ENCODE measurements at regions not wholly inside any gene's neighbourhood (a gene's known extent, or its start where the extent isn't known, plus 50 kb on each side); places are given as distances from the start of the nearest gene placed in this dataset.
A peak's percentile ranks its signal among the peaks of the same experiment; 100 is the strongest.

DNA sequence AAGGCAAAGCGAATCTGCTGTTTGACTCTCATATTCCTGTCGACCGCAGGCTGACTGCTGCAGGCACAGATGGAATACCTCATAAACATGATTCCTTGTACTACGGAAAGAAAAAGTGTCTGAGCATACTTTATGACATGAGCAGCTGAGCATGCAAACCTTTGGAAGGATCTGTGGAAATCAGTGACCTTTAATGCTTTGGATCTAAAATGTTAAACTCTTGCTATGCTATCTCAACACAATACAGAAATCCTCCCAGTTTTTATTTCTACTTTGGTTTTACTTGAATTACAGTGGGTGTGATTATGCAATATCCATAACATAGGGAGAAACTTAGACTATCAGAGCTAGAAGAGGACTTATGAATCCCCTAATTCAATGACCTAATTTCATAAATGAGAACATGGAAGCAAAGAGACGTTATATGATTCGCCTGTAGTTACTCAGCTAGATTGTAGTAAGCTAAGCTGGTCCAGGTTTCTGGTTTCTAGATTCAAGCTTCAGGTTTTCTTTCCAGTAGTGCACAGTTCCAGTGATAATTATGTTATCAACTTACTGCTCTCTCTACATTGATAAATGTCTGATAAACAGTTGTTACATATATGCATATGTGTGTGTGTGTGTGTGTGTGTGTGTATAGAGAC lies 127.6 kb upstream of the GBE1 start:
- TF ChIP-seq, protein P1, sequence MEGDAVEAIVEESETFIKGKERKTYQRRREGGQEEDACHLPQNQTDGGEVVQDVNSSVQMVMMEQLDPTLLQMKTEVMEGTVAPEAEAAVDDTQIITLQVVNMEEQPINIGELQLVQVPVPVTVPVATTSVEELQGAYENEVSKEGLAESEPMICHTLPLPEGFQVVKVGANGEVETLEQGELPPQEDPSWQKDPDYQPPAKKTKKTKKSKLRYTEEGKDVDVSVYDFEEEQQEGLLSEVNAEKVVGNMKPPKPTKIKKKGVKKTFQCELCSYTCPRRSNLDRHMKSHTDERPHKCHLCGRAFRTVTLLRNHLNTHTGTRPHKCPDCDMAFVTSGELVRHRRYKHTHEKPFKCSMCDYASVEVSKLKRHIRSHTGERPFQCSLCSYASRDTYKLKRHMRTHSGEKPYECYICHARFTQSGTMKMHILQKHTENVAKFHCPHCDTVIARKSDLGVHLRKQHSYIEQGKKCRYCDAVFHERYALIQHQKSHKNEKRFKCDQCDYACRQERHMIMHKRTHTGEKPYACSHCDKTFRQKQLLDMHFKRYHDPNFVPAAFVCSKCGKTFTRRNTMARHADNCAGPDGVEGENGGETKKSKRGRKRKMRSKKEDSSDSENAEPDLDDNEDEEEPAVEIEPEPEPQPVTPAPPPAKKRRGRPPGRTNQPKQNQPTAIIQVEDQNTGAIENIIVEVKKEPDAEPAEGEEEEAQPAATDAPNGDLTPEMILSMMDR (IDR thresholded peaks at IDR 0.05; ENCODE audit: insufficient read depth, low read length, severe bottlenecking), result no peak
- Histone ChIP-seq H3K36me3 (ENCODE audit: control insufficient read depth, insufficient read depth, low read length) (no peaks in the 10 kb centered on the region), H3K27me3 (ENCODE audit: control insufficient read depth, insufficient read depth, low read length) (no peaks in the 10 kb centered on the region), H3K4me3 (ENCODE audit: low read depth, low read length) (no peak overlapping the region)
- DNase-seq (ENCODE audit: low read depth) (no peak), FAIRE-seq (no peak)

DNA sequence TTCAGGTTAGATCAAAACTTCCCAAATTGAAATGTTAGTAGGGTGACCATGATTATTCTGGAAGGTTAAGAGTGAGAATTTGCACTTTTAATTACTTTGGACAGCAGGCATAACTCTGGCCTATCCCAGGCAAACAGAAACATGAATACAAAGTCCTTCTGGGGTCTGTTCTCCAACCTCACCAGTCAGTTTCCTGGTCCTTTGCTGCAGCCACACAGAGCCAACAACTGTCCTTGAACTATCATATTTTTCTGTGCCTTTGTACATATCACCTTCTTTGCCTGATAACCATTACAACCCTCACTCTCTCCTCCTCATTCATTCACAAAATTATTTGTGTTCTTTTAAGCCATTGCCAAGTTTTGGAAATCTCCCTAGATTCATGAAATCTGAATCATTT lies 126.0 kb upstream of the GBE1 start:
- H3K36me3 ChIP-seq (ENCODE audit: control insufficient read depth, insufficient read depth, low read length), result no peaks in the 10 kb centered on the region
- TF ChIP-seq, protein P1 (IDR thresholded peaks at IDR 0.05; ENCODE audit: insufficient read depth, low read length, severe bottlenecking), result no peak
- no peaks in the 10 kb centered on the region for H3K27me3 ChIP-seq (ENCODE audit: control insufficient read depth, insufficient read depth, low read length)
- no peak overlapping the region for H3K4me3 ChIP-seq (ENCODE audit: low read depth, low read length)
- DNase-seq (ENCODE audit: low read depth) (no peak), FAIRE-seq (no peak)

DNA sequence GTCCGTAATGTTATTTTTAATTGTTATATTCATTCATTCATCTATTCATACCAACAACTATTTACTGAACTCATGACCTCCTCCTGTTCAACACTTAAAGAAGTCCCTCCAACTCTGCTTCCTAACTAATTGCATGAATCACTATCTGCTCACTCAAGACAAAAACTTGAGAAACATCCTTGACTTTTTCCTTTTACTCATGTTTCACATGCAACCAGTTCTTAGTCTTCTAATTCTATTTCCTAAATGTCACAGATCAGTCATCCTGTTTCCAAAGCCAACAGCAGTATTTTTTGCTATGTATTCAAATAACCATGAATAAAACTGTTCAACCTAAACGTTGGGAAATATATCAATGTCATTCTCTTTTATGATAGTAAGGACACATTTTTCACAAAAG lies 124.6 kb upstream of the GBE1 start:
- FAIRE-seq, result no peak
- no peaks in the 10 kb centered on the region for H3K27me3 ChIP-seq (ENCODE audit: control insufficient read depth, insufficient read depth, low read length)
- TF ChIP-seq, protein P1 (IDR thresholded peaks at IDR 0.05; ENCODE audit: insufficient read depth, low read length, severe bottlenecking), result no peak
- DNase-seq (ENCODE audit: low read depth), result peak; percentile 52
- no peak overlapping the region for H3K4me3 ChIP-seq (ENCODE audit: low read depth, low read length)
- no peaks in the 10 kb centered on the region for H3K36me3 ChIP-seq (ENCODE audit: control insufficient read depth, insufficient read depth, low read length)

DNA sequence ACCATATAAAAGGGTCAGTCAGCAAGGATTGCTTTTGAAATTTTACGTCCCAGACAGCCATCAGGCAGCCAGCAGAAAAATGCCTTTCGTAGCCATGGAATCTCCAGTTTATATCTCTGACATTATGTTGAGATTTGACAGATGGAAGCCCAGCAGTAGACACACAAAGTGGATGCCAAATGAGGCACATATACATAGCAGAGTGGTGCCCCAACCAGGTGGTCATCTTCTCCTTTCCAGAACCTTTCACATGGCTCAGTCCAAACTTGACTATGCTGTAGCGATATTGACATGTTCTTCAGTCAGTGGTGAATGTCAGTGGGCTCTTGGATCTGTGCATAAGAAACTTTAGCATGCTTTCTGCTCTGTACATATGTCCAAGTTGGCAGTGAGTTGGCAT lies 123.3 kb upstream of the GBE1 start:
- TF ChIP-seq, protein P1 (IDR thresholded peaks at IDR 0.05; ENCODE audit: insufficient read depth, low read length, severe bottlenecking), result no peak
- no peak for FAIRE-seq

DNA sequence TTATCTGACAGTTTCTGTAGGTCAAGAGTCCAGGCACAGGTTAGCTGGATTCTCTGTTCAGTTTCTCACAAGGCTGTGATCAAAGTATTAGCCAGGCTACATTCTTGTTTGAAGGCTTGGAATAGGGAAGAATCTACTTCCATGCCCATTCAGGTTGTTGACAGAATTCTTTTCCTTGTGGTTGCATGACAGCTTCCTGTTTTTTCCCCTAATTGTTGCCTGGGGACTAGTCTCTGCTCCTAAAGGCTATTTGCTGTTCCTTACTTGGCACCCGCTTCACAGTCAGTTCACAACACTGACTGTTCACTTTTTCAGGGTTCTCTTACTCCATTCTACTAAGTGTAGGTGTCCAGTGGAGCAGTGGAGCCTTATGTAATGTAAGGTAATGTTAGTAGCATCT lies 115.4 kb upstream of the GBE1 start:
- Histone ChIP-seq H3K4me3 (ENCODE audit: low read depth, low read length) (no peak overlapping the region), H3K36me3 (ENCODE audit: control insufficient read depth, insufficient read depth, low read length) (no peaks in the 10 kb centered on the region), H3K27me3 (ENCODE audit: control insufficient read depth, insufficient read depth, low read length) (no peaks in the 10 kb centered on the region)
- DNase-seq (ENCODE audit: low read depth) (peak; percentile 28), FAIRE-seq (no peak)
- TF ChIP-seq, protein P1 (IDR thresholded peaks at IDR 0.05; ENCODE audit: insufficient read depth, low read length, severe bottlenecking), result no peak

More for the DNA sequence above, 123.3 kb upstream of the GBE1 start:
- Histone ChIP-seq H3K27me3 (ENCODE audit: control insufficient read depth, insufficient read depth, low read length) (no peaks in the 10 kb centered on the region), H3K4me3 (ENCODE audit: low read depth, low read length) (no peak overlapping the region), H3K36me3 (ENCODE audit: control insufficient read depth, insufficient read depth, low read length) (no peaks in the 10 kb centered on the region)
- DNase-seq (ENCODE audit: low read depth), result no peak

DNA sequence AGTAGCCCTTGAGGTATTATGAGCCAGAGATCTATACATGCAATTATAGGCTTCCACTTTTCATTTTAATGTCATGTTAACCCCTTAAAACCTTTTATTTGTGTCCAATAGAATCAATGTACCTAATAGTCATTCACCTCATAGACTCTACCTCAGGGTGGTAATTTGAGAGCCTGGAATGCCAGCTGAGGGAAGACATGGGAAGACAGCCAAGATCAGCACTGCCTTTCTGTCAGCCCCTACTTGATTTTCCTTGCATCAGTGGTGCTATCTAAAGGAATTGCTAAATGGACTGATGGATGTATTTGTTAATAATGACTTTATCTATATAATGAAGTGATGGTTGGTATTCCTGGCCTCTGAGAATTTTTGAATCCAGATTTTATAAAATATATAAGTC lies 113.3 kb upstream of the GBE1 start:
- TF ChIP-seq, protein P1 (IDR thresholded peaks at IDR 0.05; ENCODE audit: insufficient read depth, low read length, severe bottlenecking), result no peak
- Histone ChIP-seq H3K27me3 (ENCODE audit: control insufficient read depth, insufficient read depth, low read length) (no peaks in the 10 kb centered on the region), H3K4me3 (ENCODE audit: low read depth, low read length) (no peak overlapping the region), H3K36me3 (ENCODE audit: control insufficient read depth, insufficient read depth, low read length) (no peaks in the 10 kb centered on the region)
- peak; percentile 37 for DNase-seq (ENCODE audit: low read depth)
- no peak for FAIRE-seq

Data from bronchial epithelial cell (primary cell).